Mesenchymal stem cell (in vitro differentiated cells and primary cell): ENCODE measurements at regions not wholly inside any gene's neighbourhood (a gene's known extent, or its start where the extent isn't known, plus 50 kb on each side); places are given as distances from the start of the nearest gene placed in this dataset.

Experiments
- DNase-seq: peaks from one replicate; pipeline ENCODE4 v3.0.0-alpha.2; 2013
- H2AFZ ChIP-seq: one replicate; pipeline ENCODE4 v1.6.1; 2013; ENCODE audit warnings: low read depth, mild to moderate bottlenecking, control low read depth, inconsistent platforms, low read length, moderate library complexity
- H2AK5ac ChIP-seq: 2 replicates; pipeline ENCODE4 v1.6.1; 2013; ENCODE audit warnings: low read length, moderate library complexity, mild to moderate bottlenecking, inconsistent platforms; ENCODE audit not compliant: severe bottlenecking
- H2BK120ac ChIP-seq: one replicate; pipeline ENCODE4 v1.6.1; 2013; ENCODE audit warnings: low read depth, mild to moderate bottlenecking, inconsistent platforms, low read length, moderate library complexity
- H2BK12ac ChIP-seq, 2 experiments: one replicate each; pipeline ENCODE4 v1.6.1; 2013; ENCODE audit warnings: inconsistent platforms in 2 of 2, low read length in 2 of 2, mild to moderate bottlenecking in 2 of 2, moderate library complexity in 2 of 2, control low read depth in 1 of 2
- H2BK15ac ChIP-seq: one replicate; pipeline ENCODE4 v1.6.1; 2013; ENCODE audit warnings: mild to moderate bottlenecking, low read depth, inconsistent platforms; ENCODE audit not compliant: poor library complexity, severe bottlenecking
- H2BK5ac ChIP-seq: 2 replicates; pipeline ENCODE4 v1.6.1; 2013; ENCODE audit warnings: low read depth, mild to moderate bottlenecking, low read length, control low read depth, inconsistent platforms; ENCODE audit not compliant: poor library complexity, severe bottlenecking
- H3K14ac ChIP-seq, 2 experiments: one replicate each; pipeline ENCODE4 v1.6.1; 2013; ENCODE audit warnings: inconsistent platforms in 2 of 2, low read length in 2 of 2, control low read depth in 1 of 2, mild to moderate bottlenecking in 1 of 2, moderate library complexity in 1 of 2
- H3K18ac ChIP-seq, 2 experiments: one replicate each; pipeline ENCODE4 v1.6.1; 2013; ENCODE audit warnings: inconsistent platforms in 2 of 2, low read length in 2 of 2, control low read depth in 1 of 2, low read depth in 1 of 2, mild to moderate bottlenecking in 1 of 2
- H3K23ac ChIP-seq, 2 experiments: one replicate each; pipeline ENCODE4 v1.6.1; 2013; ENCODE audit warnings: inconsistent platforms in 2 of 2, low read length in 2 of 2, mild to moderate bottlenecking in 2 of 2, moderate library complexity in 2 of 2, control low read depth in 1 of 2
- H3K27ac ChIP-seq: 2 replicates; pipeline ENCODE4 v1.5.1; 2013; ENCODE audit warnings: mild to moderate bottlenecking, moderate library complexity, low read length, control low read depth, inconsistent platforms; ENCODE audit not compliant: poor library complexity, severe bottlenecking
- H3K27me3 ChIP-seq, 2 experiments: 2 replicates each; pipeline versions ENCODE4 v1.6.1 to v1.7.0; 2013; ENCODE audit warnings: low read length in 2 of 2, mild to moderate bottlenecking in 2 of 2, moderate library complexity in 2 of 2, control low read depth in 1 of 2, inconsistent platforms in 1 of 2; ENCODE audit not compliant: control insufficient read depth in 1 of 2, insufficient read depth in 1 of 2
- H3K36me3 ChIP-seq, 2 experiments: 2 replicates each; pipeline versions ENCODE4 v1.6.1 to v1.7.0; 2013; ENCODE audit warnings: low read length in 2 of 2, control low read depth in 1 of 2, inconsistent platforms in 1 of 2, low read depth in 1 of 2, mild to moderate bottlenecking in 1 of 2; ENCODE audit not compliant: insufficient read depth in 2 of 2, control insufficient read depth in 1 of 2
- H3K4ac ChIP-seq, 2 experiments: one replicate each; pipeline ENCODE4 v1.6.1; 2013; ENCODE audit warnings: inconsistent platforms in 2 of 2, low read length in 2 of 2, mild to moderate bottlenecking in 2 of 2, moderate library complexity in 2 of 2, control low read depth in 1 of 2, low read depth in 1 of 2
- H3K4me1 ChIP-seq: 2 replicates; pipeline ENCODE4 v1.6.1; 2013; ENCODE audit warnings: low read depth, low read length, control low read depth; ENCODE audit not compliant: control insufficient read depth, insufficient read depth
- H3K4me2 ChIP-seq: 2 replicates; pipeline ENCODE4 v1.6.1; 2013; ENCODE audit warnings: low read length, mild to moderate bottlenecking, inconsistent platforms; ENCODE audit not compliant: poor library complexity, severe bottlenecking
- H3K4me3 ChIP-seq, 2 experiments: 2 replicates each; pipeline versions ENCODE4 v1.5.1 to v1.7.0; 2013; ENCODE audit warnings: low read length in 2 of 2, mild to moderate bottlenecking in 2 of 2, control low read depth in 1 of 2, low read depth in 1 of 2; ENCODE audit not compliant: insufficient read depth in 1 of 2
- H3K79me1 ChIP-seq: replicated peaks from 2 replicates; pipeline ENCODE4 v1.6.1; 2013; ENCODE audit warnings: mild to moderate bottlenecking, control low read depth, low read length, inconsistent platforms; ENCODE audit not compliant: poor library complexity, severe bottlenecking
- H3K9ac ChIP-seq: 2 replicates; pipeline ENCODE4 v1.7.0; 2013; ENCODE audit warnings: mild to moderate bottlenecking, low read length, moderate library complexity
- H3K9me3 ChIP-seq: 2 replicates; pipeline ENCODE4 v1.7.0; 2013; ENCODE audit warnings: mild to moderate bottlenecking, low read length; ENCODE audit not compliant: control insufficient read depth
- H4K8ac ChIP-seq: one replicate; pipeline ENCODE4 v1.6.1; 2013; ENCODE audit warnings: inconsistent platforms, mild to moderate bottlenecking, low read length, moderate library complexity
- H4K91ac ChIP-seq: one replicate; pipeline ENCODE4 v1.6.1; 2013; ENCODE audit warnings: mild to moderate bottlenecking, low read length, inconsistent platforms
- WGBS: methylation state at CpG from one replicate; pipeline ENCODE4 v1.1.7; 2013; ENCODE audit warnings: mixed read lengths; 5-methylcytosine and 5-hydroxymethylcytosine counted together

GRCh38 chr13:90201202-90201601, 1146.3 kb upstream of the MIR17HG start:
- no peak overlapping the region for H4K8ac ChIP-seq
- no peak overlapping the region for H4K91ac ChIP-seq
- H3K4me3 ChIP-seq, result peak overlapping the region in 1 of 2 experiments; percentile 51
- no peak overlapping the region for H3K18ac ChIP-seq
- no peaks in the 10 kb centered on the region for H3K36me3 ChIP-seq
- H3K4me2 ChIP-seq, result no peak overlapping the region
- H3K79me1 ChIP-seq, result no peaks in the 10 kb centered on the region
- no peak overlapping the region for H3K4ac ChIP-seq
- H3K14ac ChIP-seq, result no peak overlapping the region
- peak; percentile 86 for DNase-seq
- H3K23ac ChIP-seq, result no peak overlapping the region
- no peaks in the 10 kb centered on the region for H3K27me3 ChIP-seq
- no peak overlapping the region for H2BK120ac ChIP-seq
- H3K4me1 ChIP-seq, result no peaks in the 10 kb centered on the region
- H3K27ac ChIP-seq, result no peak overlapping the region
- WGBS, result 0% methylated on average over 1 of the region's 1 CpG
- H2AK5ac ChIP-seq, result no peak overlapping the region
- peak overlapping the region; percentile 39 for H3K9ac ChIP-seq
- no peak overlapping the region for H2AFZ ChIP-seq
- no peak overlapping the region for H2BK15ac ChIP-seq
- no peak overlapping the region for H2BK5ac ChIP-seq
- H2BK12ac ChIP-seq, result no peak overlapping the region
- no peaks in the 10 kb centered on the region for H3K9me3 ChIP-seq

- no peak overlapping the region for H2BK120ac ChIP-seq
- no peak overlapping the region for H2AFZ ChIP-seq
- H3K4me1 ChIP-seq, result no peaks in the 10 kb centered on the region
- H3K79me1 ChIP-seq, result no peaks in the 10 kb centered on the region
- H2AK5ac ChIP-seq, result no peak overlapping the region
- no peak overlapping the region for H4K91ac ChIP-seq
- H3K14ac ChIP-seq, result no peak overlapping the region
- H3K27ac ChIP-seq, result no peak overlapping the region
- H3K9me3 ChIP-seq, result no peaks in the 10 kb centered on the region
- peak overlapping the region; percentile 39 for H3K9ac ChIP-seq
- H3K18ac ChIP-seq, result no peak overlapping the region
- H2BK15ac ChIP-seq, result no peak overlapping the region
- H3K36me3 ChIP-seq, result no peaks in the 10 kb centered on the region
- H2BK5ac ChIP-seq, result no peak overlapping the region
- DNase-seq, result peak; percentile 75
- no peak overlapping the region for H3K23ac ChIP-seq
- peak overlapping the region in 1 of 2 experiments; percentile 51 for H3K4me3 ChIP-seq
- no peaks in the 10 kb centered on the region for H3K27me3 ChIP-seq
- H4K8ac ChIP-seq, result no peak overlapping the region
- 53% methylated on average over 5 of the region's 7 CpGs for WGBS
- H2BK12ac ChIP-seq, result peak overlapping the region in 1 of 2 experiments; percentile 78
- no peak overlapping the region for H3K4me2 ChIP-seq
- H3K4ac ChIP-seq, result no peak overlapping the region
Observed at GRCh38 chr13:90201676-90202460, 1145.6 kb upstream of the MIR17HG start.

- Histone ChIP-seq H3K4me3 (no peak overlapping the region), H3K4ac (no peak overlapping the region), H2BK120ac (no peak overlapping the region), H4K91ac (no peak overlapping the region), H3K9me3 (no peaks in the 10 kb centered on the region), H2AFZ (no peak overlapping the region), H3K14ac (no peak overlapping the region), H2BK5ac (no peak overlapping the region), H3K4me2 (no peak overlapping the region), H3K36me3 (no peaks in the 10 kb centered on the region), H2BK15ac (no peak overlapping the region), H3K27ac (no peak overlapping the region), H4K8ac (no peak overlapping the region), H2AK5ac (no peak overlapping the region), H3K23ac (no peak overlapping the region), H3K27me3 (no peaks in the 10 kb centered on the region), H3K4me1 (no peaks in the 10 kb centered on the region), H3K18ac (no peak overlapping the region), H2BK12ac (no peak overlapping the region), H3K79me1 (no peaks in the 10 kb centered on the region), H3K9ac (no peak overlapping the region)
- DNase-seq, result no peak
- WGBS, result 77% methylated on average over 1 of the region's 1 CpG
Observed at GRCh38 chr13:90205081-90205480, 1142.4 kb upstream of the MIR17HG start.

GRCh38 chr13:90205911-90206310, 1141.6 kb upstream of the MIR17HG start:
- H3K9ac ChIP-seq, result no peak overlapping the region
- H3K27me3 ChIP-seq, result no peaks in the 10 kb centered on the region
- H2AK5ac ChIP-seq, result no peak overlapping the region

More at GRCh38 chr13:90205911-90206310, 1141.6 kb upstream of the MIR17HG start:
- Histone ChIP-seq H4K8ac (no peak overlapping the region), H2BK15ac (no peak overlapping the region), H3K4ac (no peak overlapping the region), H3K14ac (no peak overlapping the region), H2AFZ (no peak overlapping the region), H3K18ac (no peak overlapping the region), H2BK120ac (no peak overlapping the region), H3K27ac (no peak overlapping the region), H3K4me1 (no peaks in the 10 kb centered on the region), H3K9me3 (no peaks in the 10 kb centered on the region), H3K4me2 (no peak overlapping the region), H4K91ac (no peak overlapping the region), H3K4me3 (no peak overlapping the region), H3K79me1 (no peaks in the 10 kb centered on the region), H3K23ac (no peak overlapping the region), H3K36me3 (no peaks in the 10 kb centered on the region), H2BK12ac (no peak overlapping the region), H2BK5ac (no peak overlapping the region)
- no peak for DNase-seq
- 97% methylated on average over 10 of the region's 10 CpGs for WGBS
